ENCODE measurements at regions not wholly inside any gene's neighbourhood (a gene's known extent, or its start where the extent isn't known, plus 50 kb on each side); places are given as distances from the start of the nearest gene placed in this dataset.

DNA sequence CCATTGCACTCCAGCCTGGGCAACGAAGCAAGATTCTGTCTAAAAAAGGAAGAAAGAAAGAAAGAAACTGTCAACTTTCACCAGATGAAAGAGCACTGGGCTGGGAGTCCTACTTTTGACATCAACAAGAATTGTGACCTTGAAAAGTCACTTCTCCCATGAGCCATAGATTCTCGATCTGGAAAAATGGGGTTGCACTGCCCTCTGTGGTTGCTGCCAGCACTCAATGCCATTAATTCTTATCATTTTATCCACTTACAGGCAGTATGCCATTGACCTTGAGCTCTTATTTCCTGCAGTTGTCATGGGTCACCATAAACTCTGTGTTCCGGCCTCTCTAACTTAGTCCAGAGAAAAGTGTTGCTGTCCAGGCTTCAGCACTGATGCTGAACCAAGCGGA is 137.2 kb downstream of the NOC3L start:
- H3K27ac ChIP-seq (ENCODE audit: low read depth in 1 of 2, low read length in 2 of 2), result no peak overlapping the region
- no peaks in the 10 kb centered on the region for H3K4me1 ChIP-seq (ENCODE audit: control insufficient read depth in 1 of 2, insufficient read depth in 2 of 2, low read length in 2 of 2)
- no peak overlapping the region for H3K9ac ChIP-seq (ENCODE audit: insufficient read depth, low read length, poor library complexity, severe bottlenecking)
- intact Hi-C loops (cut with micrococcal nuclease), result no loop called here
- no peak for TF ChIP-seq CTCF (IDR thresholded peaks at IDR 0.05)
- no peak overlapping the region for H3K4me3 ChIP-seq (replicated peaks in 1 of 3; ENCODE audit: low read depth in 2 of 3, low read length in 3 of 3)
- no peak overlapping the region for H3K4me2 ChIP-seq (replicated peaks; ENCODE audit: extremely low read depth, low read length, poor library complexity, severe bottlenecking)
- no peaks in the 10 kb centered on the region for H3K27me3 ChIP-seq (ENCODE audit: control insufficient read depth in 2 of 2, insufficient read depth in 2 of 2, low read length in 2 of 2)
- Mint-ChIP-seq H3K9me3 (peaks cover 0 to 2% (median 0%) of the 10 kb centered on the region in 7 donors), H3K4me3 (no peak overlapping the region), H3K27me3 (ENCODE audit: low read depth in 3 of 3) (peaks cover 0 to 2% (median 0%) of the 10 kb centered on the region in 3 donors), H3K27ac (no peak overlapping the region), H3K4me1 (no peaks in the 10 kb centered on the region), H3K36me3 (no peaks in the 10 kb centered on the region)
- H4K20me1 ChIP-seq (ENCODE audit: insufficient read depth, low read length), result no peaks in the 10 kb centered on the region
- H3K79me2 ChIP-seq (ENCODE audit: insufficient read depth, low read length), result no peaks in the 10 kb centered on the region
- no peaks in the 10 kb centered on the region for H3K36me3 ChIP-seq (replicated peaks in 1 of 2; ENCODE audit: control insufficient read depth in 1 of 2, insufficient read depth in 2 of 2, low read length in 2 of 2)
- no peak overlapping the region for H2AFZ ChIP-seq (ENCODE audit: insufficient read depth, low read depth, low read length, poor library complexity, severe bottlenecking)
- peaks cover 0 to 4% of the 10 kb centered on the region in 2 donors for H3K9me3 ChIP-seq (replicated peaks in 1 of 2; ENCODE audit: control insufficient read depth in 1 of 2, insufficient read depth in 1 of 2, low read length in 2 of 2)
- WGBS (ENCODE audit: insufficient coverage), result 89% methylated on average over 3 of the region's 4 CpGs
- no peak for DNase-seq

GRCh38 chr10:94230134-94230785 is 132.5 kb downstream of the NOC3L start:
- Histone ChIP-seq H3K4me3 (replicated peaks in 1 of 3; ENCODE audit: low read depth in 2 of 3, low read length in 3 of 3) (no peak overlapping the region), H3K36me3 (replicated peaks in 1 of 2; ENCODE audit: control insufficient read depth in 1 of 2, insufficient read depth in 2 of 2, low read length in 2 of 2) (no peaks in the 10 kb centered on the region), H3K27ac (ENCODE audit: low read depth in 1 of 2, low read length in 2 of 2) (no peak overlapping the region), H3K9me3 (replicated peaks in 1 of 2; ENCODE audit: control insufficient read depth in 1 of 2, insufficient read depth in 1 of 2, low read length in 2 of 2) (peaks cover 0 to 4% of the 10 kb centered on the region in 2 donors), H4K20me1 (ENCODE audit: insufficient read depth, low read length) (no peaks in the 10 kb centered on the region), H3K4me2 (replicated peaks; ENCODE audit: extremely low read depth, low read length, poor library complexity, severe bottlenecking) (no peak overlapping the region), H2AFZ (ENCODE audit: insufficient read depth, low read depth, low read length, poor library complexity, severe bottlenecking) (no peak overlapping the region), H3K79me2 (ENCODE audit: insufficient read depth, low read length) (no peaks in the 10 kb centered on the region), H3K27me3 (ENCODE audit: control insufficient read depth in 2 of 2, insufficient read depth in 2 of 2, low read length in 2 of 2) (no peaks in the 10 kb centered on the region), H3K4me1 (ENCODE audit: control insufficient read depth in 1 of 2, insufficient read depth in 2 of 2, low read length in 2 of 2) (no peaks in the 10 kb centered on the region), H3K9ac (ENCODE audit: insufficient read depth, low read length, poor library complexity, severe bottlenecking) (no peak overlapping the region)
- H3K4me1 Mint-ChIP-seq, result no peaks in the 10 kb centered on the region
- no peak for DNase-seq
- no peaks in the 10 kb centered on the region for H3K36me3 Mint-ChIP-seq
- no peak overlapping the region for H3K27ac Mint-ChIP-seq
- WGBS (ENCODE audit: insufficient coverage), result 70% methylated on average over 2 of the region's 7 CpGs
- intact Hi-C loops (cut with micrococcal nuclease), result no loop called here
- H3K4me3 Mint-ChIP-seq, result no peak overlapping the region
- H3K27me3 Mint-ChIP-seq (ENCODE audit: low read depth in 3 of 3), result peaks cover 2 to 5% (median 2%) of the 10 kb centered on the region in 3 donors
- no peaks in the 10 kb centered on the region for H3K9me3 Mint-ChIP-seq
- no peak for TF ChIP-seq CTCF (IDR thresholded peaks at IDR 0.05)

Measured in CD14-positive monocyte (primary cell).